HG03039 (cell line): ENCODE measurements at regions not wholly inside any gene's neighbourhood (a gene's known extent, or its start where the extent isn't known, plus 50 kb on each side); places are given as distances from the start of the nearest gene placed in this dataset.
A peak's percentile ranks its signal among the peaks of the same experiment; 100 is the strongest.
"Not testable (repeated sequence)": the region's sequence is repeated elsewhere in the genome, so short reads cannot be mapped to it uniquely, and the experiment has no call there.

Experiments used
- ATAC-seq: cut with Tn5 transposase; IDR thresholded peaks from one replicate; pipeline ENCODE4 v1.9.1; 2021; ENCODE audit warnings: mild to moderate bottlenecking, moderate library complexity; ENCODE audit not compliant: unreplicated experiment

DNA sequence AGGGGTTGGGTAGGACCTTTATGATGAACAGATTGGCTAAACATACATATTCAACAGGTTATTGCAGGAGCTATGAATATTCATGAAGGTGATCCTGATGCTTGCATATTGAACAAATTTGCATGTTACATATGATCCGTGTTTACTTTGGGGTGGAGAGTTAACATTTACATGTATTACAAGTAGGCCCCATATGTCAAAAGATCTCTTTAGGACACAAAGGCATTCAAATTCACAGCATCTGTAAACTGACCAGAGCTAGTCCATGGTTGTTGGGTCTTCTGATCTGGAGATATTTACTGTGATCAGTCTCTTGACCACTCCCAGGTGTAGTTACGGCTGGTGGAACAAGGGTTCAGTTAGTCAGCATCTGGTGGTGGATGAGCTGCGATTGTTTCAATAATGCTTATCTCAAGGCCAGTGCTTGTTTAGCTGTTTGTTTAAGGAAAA is 80.4 kb downstream of the PMAIP1 start:
- ATAC-seq: no peak

DNA sequence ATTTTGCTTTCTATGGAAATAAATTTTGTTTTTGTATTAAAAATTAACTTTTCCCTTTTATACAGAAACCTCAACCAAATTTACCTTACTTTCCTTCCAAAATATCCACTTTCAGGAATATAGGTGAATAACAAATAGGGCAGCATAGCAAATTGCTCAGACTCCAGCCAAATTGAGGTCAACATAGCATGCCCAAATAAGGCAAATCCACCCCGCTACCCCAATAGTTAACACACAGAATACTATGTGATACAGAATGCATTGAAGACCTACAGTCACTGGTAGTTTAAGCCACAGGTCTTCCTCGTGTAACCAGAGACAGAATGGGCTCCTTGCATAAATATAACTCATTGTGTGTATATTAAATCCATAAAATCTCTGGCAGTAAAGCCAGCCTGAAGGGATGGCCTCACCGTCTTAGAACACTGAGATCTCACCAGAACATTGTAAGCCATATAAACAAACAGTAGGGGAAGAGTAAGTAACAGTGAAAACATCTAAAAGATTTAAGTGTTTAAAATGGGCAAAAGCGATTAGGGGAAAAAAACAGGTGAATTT is 72.2 kb downstream of the PMAIP1 start:
- no peak for ATAC-seq

DNA sequence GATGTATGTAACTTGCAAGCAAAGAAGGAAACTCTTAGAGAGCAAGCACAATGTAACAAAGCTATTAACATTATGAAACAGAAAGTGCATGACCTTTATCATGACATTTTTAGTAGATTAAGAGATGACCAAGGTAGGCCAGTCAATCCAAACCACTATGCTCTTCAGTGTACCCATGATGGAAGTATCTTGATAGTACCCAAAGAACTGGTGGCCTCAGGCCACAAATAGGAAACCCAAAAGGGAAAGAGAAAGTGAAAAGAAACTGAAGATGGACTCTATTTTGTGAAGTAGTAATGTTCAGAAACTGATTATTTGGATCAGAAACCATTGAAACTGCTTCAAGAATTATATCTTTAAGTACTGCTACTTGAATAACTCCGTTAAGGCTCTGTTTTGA is 71.3 kb downstream of the PMAIP1 start:
- not testable (repeated sequence) for ATAC-seq

DNA sequence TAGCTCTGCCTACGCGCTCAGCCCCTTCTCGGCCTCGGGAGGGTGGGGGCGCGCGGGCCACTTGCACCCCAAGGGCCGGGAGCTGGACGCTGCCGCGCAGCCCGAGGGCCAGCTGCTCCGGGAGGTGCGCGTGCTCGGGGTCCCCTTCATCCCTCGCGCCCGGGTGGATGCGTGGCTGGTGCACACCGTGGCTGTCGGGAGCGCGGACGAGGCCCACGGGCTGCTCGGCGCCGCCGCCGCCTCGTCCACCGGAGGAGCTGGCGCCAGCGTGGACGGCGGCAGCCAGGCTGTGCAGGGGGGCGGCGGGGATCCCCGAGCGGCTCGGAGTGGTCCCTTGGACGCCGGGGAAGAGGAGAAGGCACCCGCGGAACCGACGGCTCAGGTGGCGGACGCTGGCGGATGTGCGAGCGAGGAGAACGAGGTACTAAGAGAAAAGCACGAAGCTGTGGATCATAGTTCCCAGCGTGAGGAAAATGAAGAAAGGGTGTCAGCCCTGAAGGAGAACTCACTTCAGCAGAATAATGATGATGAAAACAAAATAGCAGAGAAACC is 69.8 kb downstream of the PMAIP1 start:
- ATAC-seq: not testable (repeated sequence)

DNA sequence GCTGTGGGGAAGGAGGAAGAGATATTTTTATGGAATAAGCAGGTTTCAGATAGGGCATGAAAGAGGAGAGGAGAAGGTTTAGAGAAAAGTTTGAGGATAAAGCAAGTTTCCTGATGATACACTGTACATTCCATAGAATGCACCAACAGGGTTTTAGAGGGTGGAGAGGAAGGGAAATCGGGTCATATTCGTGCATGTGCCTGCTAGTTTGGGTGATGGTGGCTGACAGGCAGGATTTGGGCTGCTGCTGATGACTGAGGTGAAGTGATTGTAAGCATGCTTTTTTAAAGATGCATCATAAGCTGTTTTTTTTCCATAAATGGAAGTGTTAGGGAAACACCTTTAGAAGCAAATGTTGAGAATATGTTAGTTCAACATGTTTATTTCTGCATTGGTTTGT is 68.8 kb downstream of the PMAIP1 start:
- no peak for ATAC-seq

DNA sequence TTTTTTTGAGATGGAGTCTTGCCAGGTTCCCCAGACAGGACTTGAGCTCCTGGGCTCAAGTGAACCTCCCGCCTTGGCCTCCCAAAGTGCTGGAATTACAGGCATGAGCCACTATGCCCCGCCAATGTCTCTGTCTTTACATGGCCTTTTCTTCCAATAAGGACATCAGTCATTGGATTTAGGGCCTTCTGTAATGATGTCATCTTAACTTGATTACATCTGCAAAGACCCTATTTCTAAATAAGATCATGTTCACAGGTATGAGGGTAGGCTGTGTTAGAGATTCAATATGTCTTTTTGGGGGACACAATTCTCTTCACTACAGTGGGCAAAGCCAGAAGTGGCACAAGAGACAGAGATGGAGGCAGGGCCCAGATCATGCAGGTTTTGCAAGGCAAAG is 68.1 kb downstream of the PMAIP1 start:
- no peak for ATAC-seq

DNA sequence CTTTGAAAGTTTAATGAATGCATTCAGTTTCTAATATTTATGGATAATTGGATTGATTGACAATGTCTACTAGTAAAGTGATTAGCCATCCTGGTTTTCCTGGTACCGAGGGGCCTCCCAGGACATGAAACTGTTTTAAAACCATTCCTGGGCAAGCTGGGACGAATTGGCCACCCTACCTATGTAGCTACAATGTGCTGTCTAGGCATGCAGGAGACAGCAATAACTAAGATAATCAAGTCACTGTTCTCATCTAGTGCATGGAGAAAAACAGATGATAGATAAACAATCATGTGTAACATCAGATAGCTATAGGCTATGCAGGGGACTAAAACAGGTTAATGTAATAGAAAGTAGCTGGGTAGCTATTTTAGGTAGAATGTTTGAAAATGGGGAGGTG is 67.1 kb downstream of the PMAIP1 start:
- no peak for ATAC-seq

DNA sequence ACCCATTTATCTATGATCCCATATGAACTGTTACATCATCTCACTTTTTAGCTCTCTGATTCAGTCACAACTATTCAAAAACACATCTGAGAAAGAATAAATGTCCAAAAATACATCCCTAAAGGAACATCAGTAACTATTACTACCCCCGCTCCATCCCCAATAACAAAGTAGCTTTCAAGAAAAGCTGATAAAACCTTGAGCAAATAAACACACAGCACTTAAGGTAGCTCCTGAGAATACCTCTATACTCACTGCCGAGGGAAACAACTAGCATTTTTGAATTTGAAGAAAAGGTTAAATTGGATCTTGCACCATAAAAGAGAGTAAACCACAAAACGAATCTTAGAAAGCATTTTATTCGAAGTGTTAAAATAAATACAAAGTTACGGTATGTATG is 63.4 kb downstream of the PMAIP1 start:
- no peak for ATAC-seq

DNA sequence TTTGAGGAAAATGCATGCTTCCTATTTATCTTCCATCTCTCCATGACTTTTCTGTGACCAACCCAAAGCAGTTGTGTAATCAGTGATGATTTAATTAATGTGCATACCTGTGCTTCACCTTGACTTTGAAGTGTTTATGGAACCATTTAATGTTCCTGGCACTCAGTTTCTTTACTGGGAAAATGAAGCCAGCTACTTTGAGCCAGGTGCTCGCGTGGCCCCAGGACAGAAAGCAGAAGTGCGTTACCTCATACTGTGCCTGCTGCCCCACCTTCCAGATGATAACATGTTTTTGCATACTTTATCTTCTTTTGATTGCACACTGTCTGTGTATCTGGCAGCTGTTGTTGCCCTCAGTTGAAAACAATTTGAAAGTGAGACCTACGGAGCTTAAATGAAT is 61.3 kb downstream of the PMAIP1 start:
- ATAC-seq: peak; percentile 81

DNA sequence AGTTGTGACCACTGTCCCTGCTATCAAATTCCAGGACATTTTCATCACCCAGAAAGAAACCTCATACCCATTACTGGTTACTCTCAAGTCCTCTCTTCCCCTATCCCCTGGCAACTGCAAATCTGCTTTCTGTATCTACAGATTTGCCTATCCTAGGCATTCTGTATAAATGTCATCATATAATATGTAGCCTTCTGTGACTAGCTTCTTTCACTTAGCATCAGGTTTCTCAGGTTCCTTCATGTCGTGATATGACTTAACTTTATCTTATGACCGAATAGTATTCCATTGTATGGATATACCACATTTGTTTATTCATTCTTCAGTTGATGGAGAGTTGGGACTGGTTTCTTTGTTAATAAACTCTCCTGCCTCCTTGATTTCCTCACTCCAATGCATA is 60.5 kb downstream of the PMAIP1 start:
- no peak for ATAC-seq

DNA sequence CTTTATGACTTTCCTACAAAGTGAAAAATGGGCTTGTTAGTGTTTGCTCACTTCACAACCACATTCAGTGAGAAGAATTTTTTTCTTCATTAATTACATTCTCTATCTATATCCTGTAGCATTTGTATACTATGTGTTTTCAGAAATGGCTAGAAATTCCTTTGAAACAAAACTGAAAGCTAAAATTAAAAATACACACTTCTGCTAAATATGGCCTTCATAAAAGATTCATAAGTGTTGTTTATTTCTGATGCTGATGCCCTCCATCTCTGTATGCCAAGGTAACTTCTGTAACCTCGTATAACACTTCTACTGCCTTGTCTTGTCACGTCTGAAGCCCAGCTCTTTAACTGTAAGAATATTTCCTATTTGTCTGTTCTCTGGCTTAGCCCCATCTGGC is 59.8 kb downstream of the PMAIP1 start:
- ATAC-seq: no peak

DNA sequence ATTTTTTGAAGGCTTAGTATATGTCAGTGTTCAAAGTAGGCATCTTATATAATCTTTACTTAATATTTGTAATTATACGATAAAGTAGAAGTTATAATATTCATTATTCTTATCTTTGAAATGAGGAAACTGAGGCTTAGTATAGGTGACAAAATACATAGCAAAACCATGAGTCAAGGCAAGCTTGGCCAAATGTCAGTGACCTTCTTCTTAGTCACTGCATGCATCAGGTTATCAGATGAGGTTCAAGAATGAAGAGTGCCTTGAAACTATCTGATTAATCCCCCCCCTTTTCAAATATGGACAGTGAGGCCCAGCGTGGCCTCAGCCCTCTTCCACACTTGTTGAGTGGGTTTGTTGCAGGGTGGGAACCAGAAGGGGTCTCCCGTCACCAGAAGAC is 59.3 kb downstream of the PMAIP1 start:
- ATAC-seq: no peak

DNA sequence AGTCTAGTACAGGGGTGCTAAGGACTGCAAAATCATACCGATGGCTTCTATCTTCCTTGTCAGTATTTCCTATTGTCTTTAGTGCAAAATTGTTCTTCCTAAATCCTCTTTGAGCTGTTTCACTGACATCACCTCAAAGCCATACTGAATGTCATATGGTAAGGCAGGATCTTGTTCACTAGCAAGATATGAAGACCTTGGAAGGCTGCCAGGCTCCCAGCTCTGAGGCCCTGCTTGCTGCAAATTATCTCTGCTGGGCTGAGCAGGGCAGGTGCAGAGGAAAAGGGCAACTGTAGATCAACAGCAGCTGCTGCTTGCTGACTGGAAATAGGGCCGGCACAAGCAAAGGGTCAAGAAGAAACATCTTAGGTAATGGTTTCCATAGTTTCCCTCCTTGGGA is 58.2 kb downstream of the PMAIP1 start:
- ATAC-seq: no peak

DNA sequence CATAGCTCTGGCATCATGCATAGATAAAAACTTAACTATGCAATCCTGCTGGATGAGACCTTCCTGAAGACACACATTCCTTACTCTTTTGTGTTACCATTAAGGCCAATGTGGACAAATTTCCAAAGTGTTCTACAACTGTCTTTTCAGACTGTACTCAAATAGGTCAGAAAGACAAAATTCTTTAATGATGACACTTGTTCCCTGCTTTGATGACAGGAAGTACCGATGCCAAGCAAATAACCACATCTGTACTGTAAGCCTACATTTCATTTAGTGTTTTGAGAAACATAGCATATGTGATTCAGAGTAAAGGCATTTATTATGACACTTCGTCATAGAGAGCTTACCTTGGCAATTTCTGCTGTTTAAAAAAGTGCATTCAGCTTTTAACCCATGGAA is 55.0 kb downstream of the PMAIP1 start:
- no peak for ATAC-seq

DNA sequence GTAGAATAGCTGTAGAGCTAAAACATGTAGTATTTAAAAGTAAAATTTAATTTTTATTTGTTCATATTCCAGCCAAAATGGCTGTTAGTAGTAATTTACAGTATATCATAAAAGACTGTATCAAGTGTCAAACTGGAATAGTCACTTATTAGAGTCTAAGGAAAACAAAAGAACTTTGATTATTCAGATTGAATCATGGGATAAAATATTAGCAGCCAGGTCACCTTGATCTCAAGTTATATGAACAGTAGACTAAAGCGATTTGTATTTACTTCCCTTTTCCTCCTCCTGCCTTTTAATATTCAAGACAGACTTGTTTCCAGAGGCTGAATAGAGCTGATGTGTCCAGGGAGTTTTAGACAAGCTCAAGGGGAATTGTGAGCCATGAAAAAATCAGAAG is 54.4 kb downstream of the PMAIP1 start:
- no peak for ATAC-seq
